Urothelium cell line (cell line): ENCODE measurements at regions not wholly inside any gene's neighbourhood (a gene's known extent, or its start where the extent isn't known, plus 50 kb on each side); places are given as distances from the start of the nearest gene placed in this dataset.

ENCODE experiments used
- DNase-seq: peaks from one replicate; pipeline ENCODE4 v3.0.0; 2011; ENCODE audit warnings: low spot score, mixed read lengths
- FAIRE-seq: peaks from 2 replicates; lab custom pipeline; 2011; peaks lifted over from hg19 to GRCh38; lab: Jason Lieb, UNC

DNA sequence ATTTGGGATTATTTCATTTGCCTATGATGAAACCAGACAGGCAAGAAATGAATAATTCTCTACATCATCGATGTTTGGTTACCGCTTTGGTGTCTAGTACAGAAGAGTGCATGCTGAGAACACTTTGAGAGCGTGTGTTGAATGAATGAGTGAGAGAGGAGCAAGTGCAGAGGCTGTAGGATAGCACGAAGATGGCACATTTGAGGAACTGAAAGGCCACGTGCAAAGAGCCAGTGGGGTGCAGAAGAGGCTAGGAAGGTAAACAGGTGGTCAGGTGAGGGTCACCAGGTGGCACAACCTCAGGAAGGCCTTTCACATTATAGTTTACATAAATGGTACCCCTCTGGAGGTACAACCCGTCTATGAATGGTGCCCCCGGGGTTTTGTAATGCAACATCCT, 80.1 kb upstream of the SPHKAP start:
- no peak for DNase-seq
- no peak for FAIRE-seq

- DNase-seq: no peak
- FAIRE-seq: no peak
Observed at GRCh38 chr2:228257379-228257778, 75.9 kb upstream of the SPHKAP start.

DNA sequence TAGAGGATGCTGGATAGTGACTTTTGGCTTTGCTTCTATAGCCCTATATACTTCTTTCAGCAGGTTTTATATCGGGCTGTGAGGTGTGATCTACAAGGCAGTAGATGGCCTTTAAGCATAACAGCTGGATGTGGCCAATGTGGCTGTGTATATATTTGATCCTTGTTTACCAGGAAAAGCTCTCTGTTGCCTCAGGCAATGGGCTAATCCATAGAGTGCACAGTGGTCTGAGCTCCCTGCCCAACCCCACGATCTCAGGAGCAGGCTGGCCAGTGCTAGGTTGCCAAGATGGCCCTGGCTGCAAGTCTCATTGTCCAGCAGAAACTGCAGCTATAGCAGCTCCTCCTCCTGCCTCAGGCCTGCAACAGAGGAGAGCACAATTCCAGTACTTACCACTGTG, 72.3 kb upstream of the SPHKAP start:
- DNase-seq (no peak), FAIRE-seq (no peak)

- FAIRE-seq (no peak), DNase-seq (no peak)
Observed at GRCh38 chr2:228247335-228247734, 65.8 kb upstream of the SPHKAP start.

DNA sequence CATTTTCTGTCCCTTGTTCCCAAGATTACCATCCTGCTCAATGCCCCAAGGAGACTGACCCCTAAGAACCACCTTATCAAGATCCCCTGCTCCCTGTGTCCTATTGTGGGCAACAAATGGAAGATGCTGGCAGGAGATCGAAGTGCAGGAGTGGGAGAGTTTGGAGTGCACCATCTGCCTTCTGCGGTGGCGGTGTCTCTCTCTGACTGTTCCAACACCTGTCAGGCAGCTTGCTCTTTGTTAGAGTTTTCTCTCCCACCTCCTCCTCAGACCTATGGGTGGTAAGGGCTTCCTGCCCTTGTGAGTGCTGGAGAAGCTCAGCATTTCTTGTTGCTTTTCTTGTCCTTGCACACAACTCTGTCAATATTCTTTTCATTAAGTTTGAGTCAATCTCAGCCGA, 64.1 kb upstream of the SPHKAP start:
- FAIRE-seq (no peak), DNase-seq (no peak)

DNA sequence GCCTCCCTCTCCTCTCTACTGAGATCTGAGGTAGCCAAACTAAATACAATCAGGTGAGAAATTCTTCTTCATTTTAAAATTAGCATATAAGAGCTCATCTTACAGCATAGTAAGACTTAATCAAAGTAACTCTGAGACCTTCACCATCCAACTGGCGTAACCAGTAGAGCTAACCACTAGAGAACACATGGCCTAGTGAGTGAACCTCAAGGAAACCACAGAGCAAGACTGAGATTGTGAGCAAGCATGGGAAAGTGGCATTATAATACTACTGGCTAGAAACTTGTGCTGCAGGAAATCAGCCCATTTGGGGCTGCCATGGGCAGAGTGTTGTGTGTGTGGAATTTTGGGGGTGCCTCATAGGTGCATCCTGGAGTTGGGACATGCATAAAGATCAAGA, 61.1 kb upstream of the SPHKAP start:
- DNase-seq: no peak

DNA sequence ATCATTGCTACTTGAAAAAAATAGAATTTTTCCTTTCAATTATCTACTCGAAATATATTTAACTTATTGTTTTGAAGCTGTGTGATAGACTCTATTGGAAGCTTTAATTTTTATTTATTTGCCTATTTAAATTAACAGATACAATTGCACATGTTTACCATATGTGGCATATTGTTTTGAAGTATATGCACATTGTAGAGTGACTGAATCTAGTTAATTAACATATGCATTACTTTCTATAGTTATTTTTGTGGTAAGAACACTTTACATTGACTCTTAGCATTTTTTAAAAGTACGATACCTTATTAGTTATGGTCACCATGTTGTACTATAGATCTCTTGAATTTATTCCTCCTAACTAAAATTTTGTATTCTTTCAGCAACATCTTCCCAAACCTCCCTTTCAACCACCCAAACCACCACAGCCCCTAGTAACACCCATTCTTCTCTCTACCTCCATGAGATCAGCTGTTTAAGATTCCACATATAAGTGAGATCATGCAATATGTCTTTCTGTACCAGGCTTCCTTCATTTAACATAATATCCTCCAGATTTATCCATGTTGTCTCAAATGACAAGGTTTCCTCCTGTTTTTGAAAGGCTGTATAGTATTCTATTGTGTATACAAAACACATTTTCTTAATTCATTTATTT, 58.5 kb upstream of the SPHKAP start:
- FAIRE-seq: no peak
- no peak for DNase-seq

More for the DNA sequence above, 61.1 kb upstream of the SPHKAP start:
- FAIRE-seq: no peak

- DNase-seq (no peak), FAIRE-seq (no peak)
Observed at GRCh38 chr2:228239207-228239906, 57.9 kb upstream of the SPHKAP start.
